ENCODE measurements at regions not wholly inside any gene's neighbourhood (a gene's known extent, or its start where the extent isn't known, plus 50 kb on each side); places are given as distances from the start of the nearest gene placed in this dataset.

DNA sequence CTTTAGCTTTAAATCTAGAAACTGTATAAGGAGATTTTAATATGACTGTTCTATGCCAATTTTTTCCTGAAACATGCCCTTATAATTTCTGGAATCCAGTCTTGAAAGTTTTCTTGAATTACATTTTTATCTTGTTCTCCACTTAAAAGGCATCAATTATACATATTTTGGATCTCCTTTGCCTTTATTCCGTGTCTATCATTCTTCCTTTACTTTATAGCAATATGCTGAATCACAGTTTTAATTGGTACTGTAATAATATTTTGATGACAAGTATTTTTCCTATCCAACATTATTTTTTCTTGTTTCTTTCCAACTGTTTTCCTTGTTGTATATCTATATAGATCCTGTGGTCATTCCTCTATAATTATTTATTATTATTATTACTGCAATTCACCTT, 361.2 kb downstream of the PIK3R1 start:
- DNase-seq (ENCODE audit: low read depth): peak; percentile 2
- H3K4me3 ChIP-seq (ENCODE audit: control insufficient read depth, low read depth, low read length): no peak overlapping the region
- TF ChIP-seq, protein P1, sequence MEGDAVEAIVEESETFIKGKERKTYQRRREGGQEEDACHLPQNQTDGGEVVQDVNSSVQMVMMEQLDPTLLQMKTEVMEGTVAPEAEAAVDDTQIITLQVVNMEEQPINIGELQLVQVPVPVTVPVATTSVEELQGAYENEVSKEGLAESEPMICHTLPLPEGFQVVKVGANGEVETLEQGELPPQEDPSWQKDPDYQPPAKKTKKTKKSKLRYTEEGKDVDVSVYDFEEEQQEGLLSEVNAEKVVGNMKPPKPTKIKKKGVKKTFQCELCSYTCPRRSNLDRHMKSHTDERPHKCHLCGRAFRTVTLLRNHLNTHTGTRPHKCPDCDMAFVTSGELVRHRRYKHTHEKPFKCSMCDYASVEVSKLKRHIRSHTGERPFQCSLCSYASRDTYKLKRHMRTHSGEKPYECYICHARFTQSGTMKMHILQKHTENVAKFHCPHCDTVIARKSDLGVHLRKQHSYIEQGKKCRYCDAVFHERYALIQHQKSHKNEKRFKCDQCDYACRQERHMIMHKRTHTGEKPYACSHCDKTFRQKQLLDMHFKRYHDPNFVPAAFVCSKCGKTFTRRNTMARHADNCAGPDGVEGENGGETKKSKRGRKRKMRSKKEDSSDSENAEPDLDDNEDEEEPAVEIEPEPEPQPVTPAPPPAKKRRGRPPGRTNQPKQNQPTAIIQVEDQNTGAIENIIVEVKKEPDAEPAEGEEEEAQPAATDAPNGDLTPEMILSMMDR (conservative IDR thresholded peaks at IDR 0.05; ENCODE audit: control insufficient read depth, insufficient read depth, low read depth, low read length): no peak

DNA sequence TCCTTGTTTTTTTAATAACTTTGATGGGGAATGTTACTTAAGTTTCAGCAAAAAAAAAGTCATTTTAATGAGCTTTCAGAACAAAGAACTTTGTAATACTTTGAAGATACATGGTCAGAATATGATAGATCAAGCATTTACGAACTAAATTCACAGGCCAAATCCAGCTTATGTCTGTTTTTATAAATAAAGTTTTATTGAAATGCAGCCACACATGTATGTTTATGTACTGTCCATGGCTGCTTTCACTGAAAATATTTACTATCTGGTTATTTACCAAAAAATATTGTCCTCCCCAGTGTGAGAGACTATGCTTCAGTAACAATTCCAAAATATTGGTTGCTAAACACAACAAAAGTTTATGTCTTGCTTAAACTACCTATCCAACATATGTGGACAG, 366.7 kb downstream of the PIK3R1 start:
- no peak overlapping the region for H3K4me3 ChIP-seq (ENCODE audit: control insufficient read depth, low read depth, low read length)
- TF ChIP-seq, protein P1 (conservative IDR thresholded peaks at IDR 0.05; ENCODE audit: control insufficient read depth, insufficient read depth, low read depth, low read length): no peak
- no peak for DNase-seq (ENCODE audit: low read depth)

DNA sequence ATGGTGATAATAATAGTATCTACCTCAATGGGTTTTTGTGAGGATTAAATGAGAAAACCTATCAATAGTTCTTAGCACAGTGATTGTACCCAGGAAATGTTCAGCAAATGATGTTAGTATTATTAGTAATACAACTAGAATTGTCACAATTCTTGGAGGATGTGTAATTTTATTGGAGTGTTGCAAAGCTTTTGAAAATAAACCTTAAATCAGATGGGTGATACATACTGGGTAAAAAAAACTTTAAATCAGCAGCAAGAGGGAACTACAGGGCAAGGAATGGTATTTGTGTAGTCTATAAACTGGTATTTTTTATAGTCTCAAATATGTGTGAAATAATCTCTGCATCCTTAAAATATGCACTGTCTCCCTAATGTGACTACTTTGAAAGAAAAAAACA, 371.6 kb downstream of the PIK3R1 start:
- TF ChIP-seq, protein P1 (conservative IDR thresholded peaks at IDR 0.05; ENCODE audit: control insufficient read depth, insufficient read depth, low read depth, low read length): no peak
- no peak overlapping the region for H3K4me3 ChIP-seq (ENCODE audit: control insufficient read depth, low read depth, low read length)
- DNase-seq (ENCODE audit: low read depth): peak; percentile 18

DNA sequence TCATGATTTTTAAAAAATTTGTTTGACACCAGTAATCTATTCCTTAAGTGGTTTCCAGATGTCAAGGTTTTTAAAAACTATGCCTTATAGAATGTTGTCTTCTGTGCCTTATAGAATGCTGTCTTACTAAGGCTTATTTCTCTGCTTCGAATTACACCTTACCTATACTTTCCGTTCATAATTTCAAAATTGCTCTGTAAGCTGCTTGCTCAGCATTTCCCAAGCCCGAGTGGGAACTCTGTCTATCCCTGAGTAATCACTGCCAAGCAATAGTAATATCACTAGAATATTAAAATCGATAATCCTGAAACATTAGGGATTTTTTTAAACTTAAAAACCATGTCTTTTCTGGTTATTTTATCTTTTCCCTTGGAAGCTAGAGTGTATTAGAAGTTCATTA, 376.3 kb downstream of the PIK3R1 start:
- no peak for DNase-seq (ENCODE audit: low read depth)
- TF ChIP-seq, protein P1 (conservative IDR thresholded peaks at IDR 0.05; ENCODE audit: control insufficient read depth, insufficient read depth, low read depth, low read length): no peak
- H3K4me3 ChIP-seq (ENCODE audit: control insufficient read depth, low read depth, low read length): no peak overlapping the region

DNA sequence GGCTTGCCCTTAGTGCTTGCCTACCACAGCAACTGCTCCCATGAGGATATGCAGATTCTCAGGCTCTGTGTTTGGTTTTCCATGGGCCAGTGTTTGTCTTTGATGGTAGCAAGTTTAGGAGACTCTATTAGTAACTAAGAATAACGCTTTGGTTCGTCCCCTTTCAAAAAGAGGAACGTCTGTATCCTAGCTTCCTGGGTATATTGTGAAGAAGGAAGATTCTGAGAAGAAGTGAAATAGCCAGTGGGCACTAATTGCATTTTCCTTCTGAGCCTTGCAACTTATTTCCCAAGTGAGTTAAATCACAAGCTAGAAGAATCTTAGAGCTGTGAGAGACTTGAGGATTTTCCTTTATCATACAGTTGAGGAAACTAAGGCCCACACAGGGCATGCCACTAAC, 376.8 kb downstream of the PIK3R1 start:
- no peak overlapping the region for H3K4me3 ChIP-seq (ENCODE audit: control insufficient read depth, low read depth, low read length)
- TF ChIP-seq, protein P1 (conservative IDR thresholded peaks at IDR 0.05; ENCODE audit: control insufficient read depth, insufficient read depth, low read depth, low read length): no peak

DNA sequence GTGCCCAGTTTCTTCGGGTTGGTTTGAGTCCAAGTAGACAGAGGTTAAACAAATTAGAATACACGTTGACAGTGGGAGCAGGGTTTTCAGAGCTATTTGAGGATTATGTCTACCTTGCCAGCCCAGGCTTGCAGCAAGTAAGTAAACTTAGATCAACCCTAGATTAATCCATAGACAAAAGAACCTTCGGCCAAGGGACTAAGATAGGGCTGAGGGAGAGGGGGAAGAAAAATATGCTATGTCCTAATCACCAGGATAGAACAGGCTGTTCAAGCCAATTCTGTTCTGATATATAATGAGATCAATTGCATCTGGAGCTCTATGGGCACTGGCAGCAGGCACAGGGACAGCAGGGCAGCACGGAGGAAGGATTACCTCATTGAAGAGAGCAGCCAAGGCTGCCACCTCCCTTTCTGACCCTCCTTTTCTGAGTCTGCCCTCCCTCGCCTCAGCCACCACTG, 377.7 kb downstream of the PIK3R1 start:
- TF ChIP-seq, protein P1 (conservative IDR thresholded peaks at IDR 0.05; ENCODE audit: control insufficient read depth, insufficient read depth, low read depth, low read length): no peak
- no peak overlapping the region for H3K4me3 ChIP-seq (ENCODE audit: control insufficient read depth, low read depth, low read length)
- no peak for DNase-seq (ENCODE audit: low read depth)

More for the DNA sequence above, 376.8 kb downstream of the PIK3R1 start:
- no peak for DNase-seq (ENCODE audit: low read depth)

DNA sequence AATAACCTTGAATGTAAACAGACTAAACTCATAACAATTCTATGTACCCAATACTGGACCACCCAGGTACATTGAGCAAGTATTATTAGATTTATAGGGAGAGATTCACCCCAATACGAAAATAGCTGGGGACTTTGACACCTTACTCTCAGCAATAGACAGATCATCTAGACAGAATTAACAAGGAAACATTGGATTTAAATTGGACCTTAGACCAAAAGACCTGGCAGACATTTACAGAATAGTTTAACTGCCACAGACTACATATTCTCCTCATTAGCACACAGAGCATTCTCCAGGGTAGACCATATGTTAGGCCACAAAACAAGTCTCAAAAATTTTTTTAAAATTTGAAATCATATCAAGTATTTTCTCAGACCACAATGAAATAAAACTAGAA, 397.4 kb downstream of the PIK3R1 start:
- TF ChIP-seq, protein P1 (conservative IDR thresholded peaks at IDR 0.05; ENCODE audit: control insufficient read depth, insufficient read depth, low read depth, low read length): no peak
- DNase-seq (ENCODE audit: low read depth): no peak
- H3K4me3 ChIP-seq (ENCODE audit: control insufficient read depth, low read depth, low read length): no peak overlapping the region
